Hematopoietic multipotent progenitor cell treated with erythropoietin and hydrocortisone succinate and interleukin-3 and kit ligand, for 8 days (in vitro differentiated cells): ENCODE measurements at regions not wholly inside any gene's neighbourhood (a gene's known extent, or its start where the extent isn't known, plus 50 kb on each side); places are given as distances from the start of the nearest gene placed in this dataset.

Experiments
- DNase-seq: peaks from one replicate; pipeline ENCODE4 v3.0.0-alpha.2; 2015

- no peak for DNase-seq
Measured at GRCh38 chr5:20515606-20516005, 527.6 kb upstream of the CDH18 start.

- DNase-seq, result no peak
Measured at GRCh38 chr5:20514145-20514544, 526.1 kb upstream of the CDH18 start.

GRCh38 chr5:20500546-20500945 is 512.5 kb upstream of the CDH18 start:
- no peak for DNase-seq

GRCh38 chr5:20498926-20499325 is 510.9 kb upstream of the CDH18 start:
- DNase-seq, result no peak

GRCh38 chr5:20498102-20498501 is 510.1 kb upstream of the CDH18 start:
- no peak for DNase-seq

- no peak for DNase-seq
Measured at GRCh38 chr5:20497356-20497755, 509.4 kb upstream of the CDH18 start.

- DNase-seq, result no peak
Measured at GRCh38 chr5:20494706-20495105, 506.7 kb upstream of the CDH18 start.

GRCh38 chr5:20486826-20487225 is 498.8 kb upstream of the CDH18 start:
- DNase-seq, result no peak

- DNase-seq, result no peak
Measured at GRCh38 chr5:20476016-20476415, 488.0 kb upstream of the CDH18 start.

GRCh38 chr5:20470997-20471396 is 483.0 kb upstream of the CDH18 start:
- DNase-seq, result no peak

GRCh38 chr5:20469792-20470191 is 481.8 kb upstream of the CDH18 start:
- DNase-seq, result no peak

- no peak for DNase-seq
Measured at GRCh38 chr5:20469390-20469789, 481.4 kb upstream of the CDH18 start.

- no peak for DNase-seq
Measured at GRCh38 chr5:20466512-20466911, 478.5 kb upstream of the CDH18 start.

GRCh38 chr5:20463206-20463605 is 475.2 kb upstream of the CDH18 start:
- DNase-seq, result no peak

- no peak for DNase-seq
Measured at GRCh38 chr5:20446121-20446520, 458.1 kb upstream of the CDH18 start.

GRCh38 chr5:20445326-20445860 is 457.4 kb upstream of the CDH18 start:
- no peak for DNase-seq

- no peak for DNase-seq
Measured at GRCh38 chr5:20434786-20435185, 446.8 kb upstream of the CDH18 start.

GRCh38 chr5:20420991-20421595 is 433.1 kb upstream of the CDH18 start:
- DNase-seq, result no peak
